ENCODE measurements at regions not wholly inside any gene's neighbourhood (a gene's known extent, or its start where the extent isn't known, plus 50 kb on each side); places are given as distances from the start of the nearest gene placed in this dataset.
"Not testable (repeated sequence)": the region's sequence is repeated elsewhere in the genome, so short reads cannot be mapped to it uniquely, and the experiment has no call there.

- DNase-seq (no peak), ATAC-seq (no peak)
- H3K27me3 Mint-ChIP-seq = peaks cover 19% of the 10 kb centered on the region
- H3K27ac Mint-ChIP-seq = no peak overlapping the region
- no peaks in the 10 kb centered on the region for H3K36me3 Mint-ChIP-seq (ENCODE audit: low read depth)
- H3K4me1 Mint-ChIP-seq = no peaks in the 10 kb centered on the region
- no peak overlapping the region for H3K4me3 Mint-ChIP-seq
- peaks cover 3% of the 10 kb centered on the region for H3K9me3 Mint-ChIP-seq
Measured at GRCh38 chr15:57881361-57881760, 174.8 kb downstream of the POLR2M start.

GRCh38 chr15:57881972-57882371 is 175.5 kb downstream of the POLR2M start:
- H3K4me3 Mint-ChIP-seq = no peak overlapping the region
- peaks cover 19% of the 10 kb centered on the region for H3K27me3 Mint-ChIP-seq
- no peaks in the 10 kb centered on the region for H3K4me1 Mint-ChIP-seq
- H3K27ac Mint-ChIP-seq = no peak overlapping the region
- ATAC-seq (no peak), DNase-seq (no peak)
- H3K36me3 Mint-ChIP-seq (ENCODE audit: low read depth) = no peaks in the 10 kb centered on the region
- no peaks in the 10 kb centered on the region for H3K9me3 Mint-ChIP-seq

GRCh38 chr15:57883701-57884100 is 177.2 kb downstream of the POLR2M start:
- Mint-ChIP-seq H3K27me3 (peaks cover 18% of the 10 kb centered on the region), H3K27ac (no peak overlapping the region), H3K4me1 (no peaks in the 10 kb centered on the region), H3K4me3 (no peak overlapping the region), H3K36me3 (ENCODE audit: low read depth) (no peaks in the 10 kb centered on the region), H3K9me3 (no peaks in the 10 kb centered on the region)
- ATAC-seq (no peak), DNase-seq (no peak)

GRCh38 chr15:57884936-57885335 is 178.4 kb downstream of the POLR2M start:
- DNase-seq (no peak), ATAC-seq (no peak)
- Mint-ChIP-seq H3K36me3 (ENCODE audit: low read depth) (no peaks in the 10 kb centered on the region), H3K27ac (no peak overlapping the region), H3K4me3 (no peak overlapping the region), H3K9me3 (no peaks in the 10 kb centered on the region), H3K4me1 (no peaks in the 10 kb centered on the region), H3K27me3 (peaks cover 20% of the 10 kb centered on the region)

- Mint-ChIP-seq H3K36me3 (ENCODE audit: low read depth) (no peaks in the 10 kb centered on the region), H3K4me1 (no peaks in the 10 kb centered on the region), H3K27me3 (peaks cover 24% of the 10 kb centered on the region), H3K9me3 (no peaks in the 10 kb centered on the region), H3K27ac (no peak overlapping the region), H3K4me3 (no peak overlapping the region)
- no peak for ATAC-seq
- no peak for DNase-seq
Measured at GRCh38 chr15:57885435-57885834, 178.9 kb downstream of the POLR2M start.

GRCh38 chr15:57887825-57888224 is 177.7 kb downstream of the ALDH1A2 start:
- H3K36me3 Mint-ChIP-seq (ENCODE audit: low read depth) = no peaks in the 10 kb centered on the region
- peaks cover 26% of the 10 kb centered on the region for H3K27me3 Mint-ChIP-seq
- ATAC-seq (no peak), DNase-seq (no peak)
- no peaks in the 10 kb centered on the region for H3K9me3 Mint-ChIP-seq
- H3K27ac Mint-ChIP-seq = no peak overlapping the region
- no peak overlapping the region for H3K4me3 Mint-ChIP-seq
- no peaks in the 10 kb centered on the region for H3K4me1 Mint-ChIP-seq

GRCh38 chr15:57890351-57890750 is 175.2 kb downstream of the ALDH1A2 start:
- H3K36me3 Mint-ChIP-seq (ENCODE audit: low read depth) = no peaks in the 10 kb centered on the region
- no peak for DNase-seq
- peaks cover 20% of the 10 kb centered on the region for H3K27me3 Mint-ChIP-seq
- ATAC-seq = no peak
- no peaks in the 10 kb centered on the region for H3K4me1 Mint-ChIP-seq
- H3K9me3 Mint-ChIP-seq = no peaks in the 10 kb centered on the region
- no peak overlapping the region for H3K27ac Mint-ChIP-seq
- no peak overlapping the region for H3K4me3 Mint-ChIP-seq

- DNase-seq (no peak), ATAC-seq (no peak)
- Mint-ChIP-seq H3K27ac (no peak overlapping the region), H3K9me3 (no peaks in the 10 kb centered on the region), H3K4me3 (no peak overlapping the region), H3K36me3 (ENCODE audit: low read depth) (no peaks in the 10 kb centered on the region), H3K27me3 (peaks cover 18% of the 10 kb centered on the region), H3K4me1 (no peaks in the 10 kb centered on the region)
Measured at GRCh38 chr15:57890878-57891277, 174.6 kb downstream of the ALDH1A2 start.

- Mint-ChIP-seq H3K27ac (no peak overlapping the region), H3K27me3 (peaks cover 18% of the 10 kb centered on the region), H3K4me3 (no peak overlapping the region), H3K4me1 (no peaks in the 10 kb centered on the region), H3K36me3 (ENCODE audit: low read depth) (no peaks in the 10 kb centered on the region), H3K9me3 (no peaks in the 10 kb centered on the region)
- DNase-seq (no peak), ATAC-seq (no peak)
Measured at GRCh38 chr15:57892181-57892580, 173.3 kb downstream of the ALDH1A2 start.

GRCh38 chr15:57893040-57893439 is 172.5 kb downstream of the ALDH1A2 start:
- ATAC-seq (no peak), DNase-seq (no peak)
- Mint-ChIP-seq H3K4me1 (no peaks in the 10 kb centered on the region), H3K4me3 (no peak overlapping the region), H3K27ac (no peak overlapping the region), H3K9me3 (no peaks in the 10 kb centered on the region), H3K36me3 (ENCODE audit: low read depth) (no peaks in the 10 kb centered on the region), H3K27me3 (peaks cover 12% of the 10 kb centered on the region)

- H3K36me3 Mint-ChIP-seq (ENCODE audit: low read depth) = no peaks in the 10 kb centered on the region
- H3K4me3 Mint-ChIP-seq = no peak overlapping the region
- no peak for DNase-seq
- no peaks in the 10 kb centered on the region for H3K4me1 Mint-ChIP-seq
- no peak for ATAC-seq
- no peak overlapping the region for H3K27ac Mint-ChIP-seq
- no peaks in the 10 kb centered on the region for H3K9me3 Mint-ChIP-seq
- peaks cover 10% of the 10 kb centered on the region for H3K27me3 Mint-ChIP-seq
Measured at GRCh38 chr15:57895291-57895690, 170.2 kb downstream of the ALDH1A2 start.

- ATAC-seq (no peak), DNase-seq (no peak)
- H3K9me3 Mint-ChIP-seq = no peaks in the 10 kb centered on the region
- no peaks in the 10 kb centered on the region for H3K36me3 Mint-ChIP-seq (ENCODE audit: low read depth)
- no peak overlapping the region for H3K27ac Mint-ChIP-seq
- H3K27me3 Mint-ChIP-seq = peaks cover 6% of the 10 kb centered on the region
- H3K4me3 Mint-ChIP-seq = no peak overlapping the region
- no peaks in the 10 kb centered on the region for H3K4me1 Mint-ChIP-seq
Measured at GRCh38 chr15:57896114-57896513, 169.4 kb downstream of the ALDH1A2 start.

- not testable (repeated sequence) for ATAC-seq; H3K4me3 Mint-ChIP-seq; H3K4me1 Mint-ChIP-seq; H3K27me3 Mint-ChIP-seq; H3K27ac Mint-ChIP-seq; H3K36me3 Mint-ChIP-seq (ENCODE audit: low read depth); DNase-seq; H3K9me3 Mint-ChIP-seq
Measured at GRCh38 chr15:57896899-57897298, 168.6 kb downstream of the ALDH1A2 start.

- Mint-ChIP-seq H3K36me3 (ENCODE audit: low read depth) (no peaks in the 10 kb centered on the region), H3K4me1 (no peaks in the 10 kb centered on the region), H3K4me3 (no peak overlapping the region), H3K27me3 (peaks cover 8% of the 10 kb centered on the region), H3K9me3 (no peaks in the 10 kb centered on the region), H3K27ac (no peak overlapping the region)
- ATAC-seq (no peak), DNase-seq (no peak)
Measured at GRCh38 chr15:57897870-57898269, 167.6 kb downstream of the ALDH1A2 start.

GRCh38 chr15:57902155-57902554 is 163.4 kb downstream of the ALDH1A2 start:
- H3K36me3 Mint-ChIP-seq (ENCODE audit: low read depth) = no peaks in the 10 kb centered on the region
- ATAC-seq (no peak), DNase-seq (no peak)
- no peak overlapping the region for H3K27ac Mint-ChIP-seq
- H3K4me3 Mint-ChIP-seq = no peak overlapping the region
- H3K27me3 Mint-ChIP-seq = peaks cover 14% of the 10 kb centered on the region
- H3K4me1 Mint-ChIP-seq = no peaks in the 10 kb centered on the region
- no peaks in the 10 kb centered on the region for H3K9me3 Mint-ChIP-seq

Measured in activated naive CD8-positive, alpha-beta T cell treated with anti-CD3 and anti-CD28 coated beads, Interleukin-2, amount 50 U/mL, for 24 hours (primary cell).